Mesodermal cell (in vitro differentiated cells): ENCODE measurements at regions not wholly inside any gene's neighbourhood (a gene's known extent, or its start where the extent isn't known, plus 50 kb on each side); places are given as distances from the start of the nearest gene placed in this dataset.

ENCODE experiments used
- H3K27ac ChIP-seq: 2 replicates; pipeline ENCODE4 v1.7.0; 2013; ENCODE audit warnings: mild to moderate bottlenecking, low read depth, low read length, moderate library complexity; ENCODE audit not compliant: severe bottlenecking
- H3K36me3 ChIP-seq: 2 replicates; pipeline ENCODE4 v1.7.1; 2013; ENCODE audit warnings: mild to moderate bottlenecking, low read length, moderate library complexity; ENCODE audit not compliant: control insufficient read depth, insufficient read depth
- H3K4me1 ChIP-seq: one replicate; pipeline ENCODE4 v1.7.1; 2013; ENCODE audit warnings: mild to moderate bottlenecking, low read length; ENCODE audit not compliant: insufficient read depth, control insufficient read depth, poor library complexity, severe bottlenecking
- H3K4me3 ChIP-seq: 2 replicates; pipeline ENCODE4 v1.7.0; 2013; ENCODE audit warnings: low read length, control low read depth, mild to moderate bottlenecking; ENCODE audit not compliant: insufficient read depth, poor library complexity, severe bottlenecking; ENCODE audit errors: extremely low read depth
- H3K9me3 ChIP-seq: 2 replicates; pipeline ENCODE4 v1.7.1; 2013; ENCODE audit warnings: mild to moderate bottlenecking, low read length, moderate library complexity; ENCODE audit not compliant: control insufficient read depth
- WGBS, 2 experiments: methylation state at CpG; one replicate each; pipeline ENCODE4 v1.1.5; 2013; ENCODE audit warnings: missing lambda C conversion rate in 2 of 2; ENCODE audit not compliant: insufficient coverage in 2 of 2; 5-methylcytosine and 5-hydroxymethylcytosine counted together

- H3K9me3 ChIP-seq = no peaks in the 10 kb centered on the region
- H3K4me3 ChIP-seq = no peak overlapping the region
- H3K27ac ChIP-seq = no peak overlapping the region
- no peaks in the 10 kb centered on the region for H3K36me3 ChIP-seq
- WGBS, 2 experiments = no CpG with 5 or more reads among the region's 2 CpGs
- H3K4me1 ChIP-seq = no peaks in the 10 kb centered on the region
Observed at GRCh38 chr15:36109943-36110658, 469.3 kb upstream of the CDIN1 start.

DNA sequence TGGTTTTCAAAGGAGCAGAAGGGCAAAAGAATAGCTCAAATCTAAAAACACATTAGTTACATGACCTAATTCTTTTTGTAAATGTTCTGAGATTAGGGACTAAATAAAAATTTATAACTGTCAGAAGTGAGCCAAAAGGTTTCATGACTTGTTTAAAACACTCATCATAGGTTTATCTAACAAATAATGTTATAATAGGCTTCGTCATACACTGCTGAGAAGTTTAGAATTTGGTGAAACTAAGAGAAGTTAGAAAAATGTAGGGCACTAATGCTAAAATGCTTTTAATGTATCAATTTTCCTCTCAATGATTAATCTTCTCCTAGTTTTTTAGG is 468.8 kb upstream of the CDIN1 start:
- Histone ChIP-seq H3K9me3 (no peaks in the 10 kb centered on the region), H3K4me3 (no peak overlapping the region), H3K36me3 (no peaks in the 10 kb centered on the region), H3K4me1 (no peaks in the 10 kb centered on the region), H3K27ac (no peak overlapping the region)
- no CpG with 5 or more reads among the region's 1 CpG for WGBS, 2 experiments

DNA sequence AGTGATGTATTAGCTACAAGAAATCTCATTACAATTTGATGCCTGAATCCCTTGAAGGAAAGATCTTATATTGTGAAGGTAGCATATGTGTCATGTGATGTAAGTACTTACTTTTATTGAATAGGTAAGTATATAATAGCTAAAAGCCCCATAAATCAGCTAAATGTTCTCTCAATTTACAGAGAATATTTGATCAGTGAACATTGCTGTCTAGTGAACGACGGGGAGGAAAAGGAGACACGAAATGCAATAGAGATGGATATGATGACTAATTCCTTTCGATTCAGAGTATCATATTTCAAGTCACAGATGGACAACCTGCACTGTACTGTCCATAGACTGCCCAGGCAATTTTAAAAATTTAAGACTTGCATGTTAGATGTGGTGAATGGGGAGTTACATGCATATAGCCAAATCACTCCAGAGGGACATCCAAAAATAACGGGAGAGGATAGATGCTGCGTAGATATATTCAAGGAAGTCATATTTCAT is 462.1 kb upstream of the CDIN1 start:
- no peaks in the 10 kb centered on the region for H3K9me3 ChIP-seq
- 92 to 94% methylated on average over 4 to 5 of the region's 6 CpGs for WGBS, 2 experiments
- H3K4me3 ChIP-seq = no peak overlapping the region
- H3K4me1 ChIP-seq = no peaks in the 10 kb centered on the region
- no peaks in the 10 kb centered on the region for H3K36me3 ChIP-seq
- no peak overlapping the region for H3K27ac ChIP-seq

- 83% methylated on average over 1 of the region's 2 CpGs; no CpG with 5 or more reads in 1 of the 2 experiments for WGBS, 2 experiments
- no peak overlapping the region for H3K27ac ChIP-seq
- H3K9me3 ChIP-seq = no peaks in the 10 kb centered on the region
- no peak overlapping the region for H3K4me3 ChIP-seq
- H3K4me1 ChIP-seq = no peaks in the 10 kb centered on the region
- no peaks in the 10 kb centered on the region for H3K36me3 ChIP-seq
Observed at GRCh38 chr15:36126194-36126593, 453.2 kb upstream of the CDIN1 start.

GRCh38 chr15:36130641-36131310 is 448.6 kb upstream of the CDIN1 start:
- no peak overlapping the region for H3K27ac ChIP-seq
- H3K4me3 ChIP-seq = no peak overlapping the region
- WGBS, 2 experiments = 100% methylated on average over 1 to 2 of the region's 3 CpGs
- H3K9me3 ChIP-seq = no peaks in the 10 kb centered on the region
- H3K36me3 ChIP-seq = no peaks in the 10 kb centered on the region
- no peaks in the 10 kb centered on the region for H3K4me1 ChIP-seq

GRCh38 chr15:36133742-36134141 is 445.7 kb upstream of the CDIN1 start:
- no peaks in the 10 kb centered on the region for H3K36me3 ChIP-seq
- WGBS, 2 experiments = 90 to 92% methylated on average over 2 of the region's 2 CpGs
- no peaks in the 10 kb centered on the region for H3K4me1 ChIP-seq
- H3K4me3 ChIP-seq = no peak overlapping the region
- H3K27ac ChIP-seq = no peak overlapping the region
- H3K9me3 ChIP-seq = no peaks in the 10 kb centered on the region

- H3K4me3 ChIP-seq = no peak overlapping the region
- H3K36me3 ChIP-seq = no peaks in the 10 kb centered on the region
- no peaks in the 10 kb centered on the region for H3K4me1 ChIP-seq
- H3K9me3 ChIP-seq = peaks cover 4% of the 10 kb centered on the region
- H3K27ac ChIP-seq = no peak overlapping the region
- WGBS, 2 experiments = 67 to 81% methylated on average over 1 to 2 of the region's 2 CpGs
Observed at GRCh38 chr15:36136049-36136448, 443.4 kb upstream of the CDIN1 start.

GRCh38 chr15:36152936-36153335 is 426.5 kb upstream of the CDIN1 start:
- Histone ChIP-seq H3K9me3 (peaks cover 4% of the 10 kb centered on the region), H3K4me3 (no peak overlapping the region), H3K4me1 (no peaks in the 10 kb centered on the region), H3K36me3 (no peaks in the 10 kb centered on the region), H3K27ac (no peak overlapping the region)

GRCh38 chr15:36156879-36157427 is 422.5 kb upstream of the CDIN1 start:
- Histone ChIP-seq H3K36me3 (no peaks in the 10 kb centered on the region), H3K4me1 (no peaks in the 10 kb centered on the region), H3K9me3 (no peaks in the 10 kb centered on the region), H3K27ac (no peak overlapping the region), H3K4me3 (no peak overlapping the region)
- WGBS, 2 experiments = 86 to 88% methylated on average over 1 of the region's 1 CpG

DNA sequence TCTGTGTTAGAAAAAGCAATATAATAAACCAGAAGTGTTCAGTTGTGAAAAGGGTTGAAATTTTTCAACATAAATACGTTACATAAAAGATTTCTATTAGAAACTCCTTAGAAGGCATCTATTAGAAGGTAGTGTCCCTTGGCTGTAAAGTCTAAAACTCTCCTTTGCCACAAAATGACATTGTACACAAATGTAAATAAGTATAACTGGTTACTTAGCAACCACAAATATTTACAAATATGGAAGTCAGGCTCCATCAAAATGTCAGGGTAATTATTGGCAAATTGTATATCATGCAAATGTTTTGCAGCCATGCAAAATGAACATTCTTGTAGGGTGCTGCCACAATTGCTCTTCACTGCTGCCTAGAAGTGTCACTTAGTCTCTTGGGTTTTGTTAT is 419.1 kb upstream of the CDIN1 start:
- no peaks in the 10 kb centered on the region for H3K36me3 ChIP-seq
- WGBS, 2 experiments = no CpG with 5 or more reads among the region's 1 CpG
- H3K4me1 ChIP-seq = no peaks in the 10 kb centered on the region
- no peak overlapping the region for H3K4me3 ChIP-seq
- H3K9me3 ChIP-seq = no peaks in the 10 kb centered on the region
- H3K27ac ChIP-seq = no peak overlapping the region

- H3K36me3 ChIP-seq = no peaks in the 10 kb centered on the region
- no peak overlapping the region for H3K4me3 ChIP-seq
- H3K27ac ChIP-seq = no peak overlapping the region
- no peaks in the 10 kb centered on the region for H3K4me1 ChIP-seq
- H3K9me3 ChIP-seq = no peaks in the 10 kb centered on the region
Observed at GRCh38 chr15:36161108-36161507, 418.3 kb upstream of the CDIN1 start.
